EH (cell line): ENCODE measurements at regions not wholly inside any gene's neighbourhood (a gene's known extent, or its start where the extent isn't known, plus 50 kb on each side); places are given as distances from the start of the nearest gene placed in this dataset.
"Not testable (repeated sequence)": the region's sequence is repeated elsewhere in the genome, so short reads cannot be mapped to it uniquely, and the experiment has no call there.

Source experiments
- DNase-seq: peaks from one replicate; pipeline ENCODE4 v3.0.0-alpha.2; 2015; ENCODE audit warnings: low read depth

DNA sequence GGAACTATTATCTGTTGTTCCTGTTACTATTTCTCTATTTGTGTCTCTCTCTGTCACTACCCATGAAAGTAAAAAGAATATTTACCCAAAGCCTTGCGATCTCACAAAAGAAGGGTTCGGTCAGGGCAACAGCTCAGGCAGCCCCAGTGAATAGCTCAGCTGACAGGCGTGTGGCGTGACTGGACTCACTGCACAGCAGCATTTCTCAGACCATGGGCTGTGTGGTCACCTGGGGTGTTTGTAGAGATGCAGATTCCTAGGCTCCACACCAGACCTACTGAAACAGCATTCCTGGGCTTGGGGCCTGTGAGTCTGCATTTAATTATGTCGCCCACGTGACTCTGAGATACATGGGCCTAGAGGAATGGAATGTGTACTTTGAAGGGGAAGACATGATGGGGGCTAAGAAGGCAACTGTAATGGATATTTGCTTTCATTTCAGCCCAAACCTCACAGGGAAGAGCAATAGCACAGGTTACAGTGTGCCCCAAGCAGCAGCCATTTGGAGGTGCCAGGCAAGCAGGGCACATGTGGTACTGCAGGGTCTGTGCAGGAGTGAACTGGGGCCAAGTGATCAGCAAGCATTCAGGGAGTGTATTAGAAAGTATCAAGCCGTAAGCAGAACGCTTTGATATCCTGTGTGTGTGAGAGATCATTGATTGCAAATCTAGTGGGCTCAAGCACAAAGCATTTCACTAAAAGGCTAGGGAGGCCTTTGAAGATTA, 90.4 kb upstream of the RBMS1 start:
- DNase-seq, result peak; percentile 37

DNA sequence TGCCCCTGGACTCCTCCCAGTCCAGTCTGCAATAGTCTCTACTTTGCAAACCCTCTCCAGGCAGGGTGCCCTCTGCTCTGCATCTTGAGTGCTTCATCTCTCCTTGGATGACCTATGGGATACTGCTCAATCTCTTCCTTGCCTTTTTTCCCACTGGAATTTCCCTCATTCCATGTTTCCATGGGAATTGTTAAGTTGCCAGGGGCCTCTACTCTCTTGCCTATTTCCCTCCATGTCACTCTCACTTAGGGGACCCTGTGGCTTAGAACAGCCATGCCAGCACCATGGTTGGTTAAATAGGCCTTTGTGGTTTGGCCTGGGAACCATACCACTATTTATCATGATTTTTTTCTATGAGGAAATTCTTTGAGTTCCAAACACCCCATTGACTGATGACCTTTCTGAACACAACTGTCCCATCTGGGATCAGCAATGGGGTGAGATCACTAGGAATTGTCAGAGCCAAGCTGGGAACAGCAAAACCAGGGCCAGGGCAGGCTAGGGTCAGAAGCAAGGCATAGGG, 91.4 kb upstream of the RBMS1 start:
- DNase-seq, result peak; percentile 98

DNA sequence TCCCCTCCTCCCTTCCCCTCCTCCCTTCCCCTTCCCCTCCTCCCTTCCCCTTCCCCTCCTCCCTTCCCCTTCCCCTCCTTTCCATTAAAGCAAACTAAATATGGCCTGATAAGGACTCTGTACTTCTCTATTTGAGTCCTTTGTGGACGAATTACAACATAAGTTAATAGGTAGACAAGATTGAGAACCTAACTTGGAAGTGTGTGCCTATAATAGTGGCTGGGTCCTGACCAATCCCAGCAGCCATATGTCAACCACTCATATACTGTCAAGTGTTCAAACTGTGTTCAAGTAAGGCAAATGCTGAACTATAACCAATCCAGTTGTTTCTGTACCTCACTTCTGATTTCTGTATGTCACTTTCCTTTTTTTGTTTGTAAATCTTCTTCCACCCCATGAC, 97.1 kb upstream of the RBMS1 start:
- DNase-seq, result no peak

DNA sequence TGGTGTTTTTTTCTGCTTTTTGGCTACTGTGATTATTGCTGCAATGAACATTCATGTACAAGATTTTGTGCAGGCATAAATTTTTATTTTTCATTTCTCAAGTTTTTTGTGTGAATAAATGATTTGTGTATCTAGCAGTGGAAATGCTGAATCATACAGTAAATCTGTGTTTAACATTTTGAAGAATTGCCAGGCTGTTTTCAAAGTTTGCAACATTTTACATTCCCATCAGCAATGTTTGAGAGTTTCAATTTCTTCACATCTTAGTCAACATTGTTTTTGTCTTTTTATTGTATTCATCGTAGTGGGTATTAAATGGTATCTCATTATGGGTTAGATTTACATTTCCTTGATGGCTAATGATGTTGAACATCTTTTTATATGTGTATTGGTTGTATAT, 98.8 kb upstream of the RBMS1 start:
- DNase-seq, result no peak

DNA sequence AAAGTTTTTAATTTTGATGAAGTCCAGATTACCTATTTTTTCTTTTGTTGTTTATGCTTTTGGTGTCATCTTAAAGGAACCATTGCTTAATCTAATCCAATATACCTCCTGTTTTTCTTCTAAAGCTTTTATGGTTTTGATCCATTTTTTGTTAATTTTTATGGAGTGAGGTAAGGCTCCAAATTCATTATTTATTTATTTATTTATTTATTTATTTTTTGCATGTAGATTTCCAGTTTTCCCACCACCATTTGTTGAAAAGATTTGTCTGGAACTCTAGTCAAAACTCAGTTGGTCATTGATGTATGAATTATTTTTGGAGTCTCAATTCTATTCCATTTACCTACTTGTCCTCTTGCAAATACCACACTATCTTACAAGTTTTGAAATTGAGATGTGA, 99.4 kb upstream of the RBMS1 start:
- DNase-seq, result no peak

DNA sequence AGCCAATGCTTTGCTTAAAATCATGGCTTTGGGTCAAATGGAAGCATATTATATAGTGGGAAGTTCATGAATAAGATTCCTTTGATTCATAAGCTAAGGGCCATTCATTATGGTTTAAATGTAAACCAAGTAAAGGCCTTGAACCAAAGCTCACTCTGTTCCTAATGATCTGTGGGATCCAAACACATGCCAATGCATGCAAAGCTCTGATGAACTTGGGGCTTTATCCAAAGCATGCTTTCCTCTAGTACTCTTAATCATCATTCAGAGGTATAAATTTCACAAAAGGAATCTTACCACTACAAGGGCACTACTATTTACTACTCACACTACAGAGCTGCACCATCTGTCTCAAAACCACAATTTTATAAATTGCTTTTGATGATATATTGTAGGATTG, 102.8 kb upstream of the RBMS1 start:
- DNase-seq, result no peak

DNA sequence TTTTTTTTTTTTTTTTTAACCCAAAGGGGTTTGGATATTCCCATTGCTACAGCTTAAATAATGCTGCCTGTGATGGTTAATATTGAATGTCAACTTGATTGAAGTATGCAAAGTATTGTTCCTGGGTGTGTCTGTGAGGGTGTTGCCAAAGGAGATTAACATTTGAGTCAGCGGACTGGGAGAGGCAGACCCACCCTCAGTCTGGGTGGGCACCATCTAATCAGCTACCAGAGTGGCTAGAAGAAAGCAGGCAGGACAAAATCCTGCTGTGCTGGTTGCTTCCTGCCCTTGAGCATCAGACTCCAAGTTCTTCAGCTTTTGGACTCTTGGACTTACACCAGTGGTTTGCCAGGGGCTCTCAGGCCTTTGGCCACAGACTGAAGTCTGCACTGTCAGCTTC, 106.8 kb upstream of the RBMS1 start:
- DNase-seq, result not testable (repeated sequence)

DNA sequence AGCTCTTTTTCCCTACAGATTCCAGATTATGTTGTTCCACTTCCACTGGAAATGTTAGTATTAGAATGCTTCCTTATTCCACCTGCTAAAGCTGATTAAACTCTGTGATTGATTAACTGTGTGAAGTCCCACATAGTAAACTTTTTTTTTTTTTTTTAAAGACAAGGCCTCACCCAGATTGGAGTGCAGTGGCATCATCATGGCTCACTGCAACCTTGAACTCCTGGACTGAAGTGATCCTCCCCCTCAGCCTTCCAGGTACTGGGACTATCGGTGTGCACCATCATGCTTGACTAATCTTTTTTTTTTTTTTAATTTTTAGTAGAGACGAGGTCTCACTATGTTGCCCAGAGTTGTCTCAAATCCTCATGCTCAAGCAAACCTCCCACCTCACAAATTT, 108.5 kb upstream of the RBMS1 start:
- no peak for DNase-seq

DNA sequence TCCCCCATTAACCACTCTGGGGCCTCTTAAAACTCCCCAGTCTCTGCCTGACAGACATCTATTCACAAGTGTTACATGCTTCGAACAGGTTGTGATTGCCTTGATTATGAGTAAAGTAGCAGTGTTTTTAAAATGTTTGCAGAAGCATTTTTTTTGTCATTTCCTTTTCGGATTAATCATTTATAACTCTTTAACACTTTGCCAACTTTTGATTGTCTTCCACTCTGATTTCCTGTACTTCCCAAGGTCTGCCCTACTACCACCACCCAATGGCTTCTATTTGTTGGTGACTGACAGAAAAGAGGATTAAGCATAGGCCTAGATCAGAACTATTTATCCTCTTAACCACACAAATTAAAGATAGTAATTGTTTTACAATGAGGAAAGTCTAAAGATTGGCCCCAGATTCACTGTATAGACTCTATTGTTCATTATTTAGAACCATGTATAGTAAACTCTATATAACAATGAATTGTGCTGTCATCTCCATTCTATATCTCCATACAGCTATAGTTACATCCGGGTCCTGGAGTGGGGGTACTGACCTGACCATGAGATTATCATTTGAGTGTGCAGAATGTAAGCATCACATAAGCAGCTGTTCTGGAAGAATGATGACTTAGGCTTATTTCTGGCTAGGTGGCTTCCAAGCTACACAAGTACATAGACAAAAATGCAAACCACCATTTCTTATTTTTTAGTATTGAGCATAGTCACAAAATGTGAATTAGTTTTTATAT, 110.3 kb upstream of the RBMS1 start:
- no peak for DNase-seq

DNA sequence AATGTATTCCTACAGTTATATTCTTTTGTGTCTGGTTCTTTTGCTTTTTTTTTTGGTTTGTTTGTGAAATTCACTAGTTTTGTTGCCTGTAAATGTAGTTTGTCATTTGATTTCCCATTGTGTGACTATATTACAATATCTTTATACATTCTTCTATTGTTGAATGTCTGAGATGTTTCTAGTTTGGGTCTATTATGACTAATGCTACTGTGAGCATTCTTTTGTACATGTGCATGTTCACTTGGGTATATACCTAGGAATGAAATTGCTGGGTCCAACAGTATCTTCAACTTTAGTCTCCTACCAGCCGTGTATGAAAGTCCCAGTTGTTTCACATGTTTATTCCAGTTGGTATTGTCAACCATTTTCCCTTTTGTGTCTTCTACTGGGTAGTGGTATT, 112.7 kb upstream of the RBMS1 start:
- DNase-seq, result peak; percentile 30

DNA sequence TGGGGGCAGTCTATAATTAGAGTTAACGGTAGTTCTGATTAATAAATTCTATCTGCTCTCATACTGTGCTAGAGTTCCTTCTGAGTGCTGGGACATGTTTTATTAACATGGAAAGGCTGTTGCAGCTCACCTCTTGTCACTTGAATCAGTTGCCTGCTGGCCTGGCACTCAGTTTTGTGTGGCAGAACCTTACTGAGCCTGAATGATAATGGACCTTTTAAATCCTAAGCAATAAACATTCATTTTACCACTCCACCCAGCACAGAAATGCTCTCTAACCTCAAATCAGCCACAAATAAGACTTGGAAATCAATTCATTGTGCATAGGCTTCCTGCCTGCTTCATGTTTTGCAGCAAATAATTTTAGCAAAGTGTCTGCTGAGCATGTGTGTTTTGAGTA, 115.0 kb upstream of the RBMS1 start:
- DNase-seq, result no peak

DNA sequence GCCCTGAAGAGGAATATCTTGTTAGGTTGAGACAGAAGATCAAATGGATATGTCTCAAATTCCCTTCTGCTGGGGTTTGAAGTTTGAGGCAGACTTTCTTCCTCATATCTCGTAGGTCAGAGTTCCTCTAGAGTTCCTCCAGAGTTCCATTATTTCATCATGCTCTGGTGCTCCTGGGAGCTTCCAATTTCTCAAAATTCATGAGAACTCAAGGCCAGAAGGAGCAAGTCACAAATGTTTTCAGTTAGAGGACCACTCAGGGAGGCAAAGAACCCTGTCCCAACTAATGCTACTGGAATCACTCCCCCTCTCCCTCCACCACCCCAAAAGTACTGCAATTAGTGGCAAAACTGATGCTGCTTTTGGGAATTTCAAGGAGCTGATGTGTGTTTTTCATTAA, 115.7 kb upstream of the RBMS1 start:
- DNase-seq, result no peak

DNA sequence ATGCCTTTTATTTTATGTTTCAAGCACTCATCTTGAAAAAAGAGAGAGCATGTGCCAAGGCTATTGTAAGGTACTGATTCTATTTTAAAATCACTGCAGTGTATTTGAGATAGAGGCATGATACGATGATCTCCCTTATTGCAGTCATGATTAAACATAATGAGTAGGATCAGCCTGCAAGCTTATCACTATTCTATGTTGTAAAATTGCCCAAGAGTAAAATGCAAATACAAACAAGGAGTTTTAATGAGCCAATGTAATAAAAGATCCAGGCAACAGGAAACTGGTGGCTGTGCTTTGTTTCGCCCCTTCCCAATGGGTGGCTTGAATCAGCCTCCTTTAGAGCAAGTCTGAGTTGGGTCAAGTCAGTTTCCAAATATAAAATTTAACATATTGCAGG, 116.4 kb upstream of the RBMS1 start:
- no peak for DNase-seq

DNA sequence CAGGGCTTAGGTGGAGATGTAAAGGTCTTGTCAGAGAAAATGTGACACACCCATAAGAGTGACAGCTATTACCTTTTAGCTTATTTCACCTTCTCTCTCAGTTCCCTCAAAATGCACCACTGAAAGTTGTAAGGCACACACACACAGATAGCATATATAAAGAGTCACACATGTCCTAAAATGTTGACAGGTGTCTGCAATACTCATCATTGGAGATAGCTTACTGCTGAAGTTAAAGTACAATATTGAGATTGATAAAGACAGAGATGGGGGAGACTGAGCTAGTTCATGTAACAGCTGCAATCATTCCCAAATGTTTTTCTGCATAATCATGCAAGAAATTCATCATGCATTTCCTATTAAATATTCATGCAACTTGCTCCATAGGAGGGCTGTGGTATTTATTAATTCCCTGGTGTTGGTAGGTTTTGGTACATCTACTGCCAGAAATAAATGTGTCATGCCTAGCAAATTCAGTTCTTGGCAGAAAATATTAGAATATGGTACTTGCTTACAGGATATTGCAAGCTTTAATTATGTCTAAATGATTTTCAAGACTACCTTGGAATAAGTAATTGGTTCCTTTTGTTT, 118.8 kb upstream of the RBMS1 start:
- DNase-seq, result peak; percentile 60

DNA sequence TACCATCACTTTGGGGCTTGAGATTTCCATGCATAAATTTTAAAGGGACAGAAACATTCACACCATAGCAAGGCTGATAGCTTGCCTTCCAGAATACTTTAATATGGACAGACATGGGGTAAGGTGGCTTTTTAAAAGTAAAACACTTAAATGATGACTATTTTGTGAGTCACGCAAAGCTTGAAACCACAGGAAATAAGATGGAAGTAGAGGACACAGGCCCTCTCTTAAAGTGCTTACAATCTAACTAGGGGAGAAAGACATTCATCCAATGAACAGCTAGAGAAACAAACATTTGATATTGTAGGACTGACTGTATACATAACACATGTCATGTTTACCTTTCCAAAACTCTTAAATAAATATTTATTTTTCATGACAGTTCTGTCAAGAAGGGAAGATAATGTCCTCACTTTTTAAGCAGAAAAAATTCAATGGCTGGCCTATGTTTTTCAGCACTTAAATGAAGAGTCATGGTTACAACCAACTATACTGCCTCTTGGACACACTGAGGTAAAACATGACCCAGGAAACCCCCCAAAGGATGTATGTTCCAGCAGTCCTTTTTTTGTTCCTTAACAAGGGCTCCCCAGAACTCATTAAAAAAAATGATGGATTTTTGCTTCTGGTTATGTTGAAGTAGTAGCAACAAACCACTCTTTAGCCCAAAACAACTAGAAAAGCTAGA, 120.0 kb upstream of the RBMS1 start:
- peak; percentile 87 for DNase-seq

DNA sequence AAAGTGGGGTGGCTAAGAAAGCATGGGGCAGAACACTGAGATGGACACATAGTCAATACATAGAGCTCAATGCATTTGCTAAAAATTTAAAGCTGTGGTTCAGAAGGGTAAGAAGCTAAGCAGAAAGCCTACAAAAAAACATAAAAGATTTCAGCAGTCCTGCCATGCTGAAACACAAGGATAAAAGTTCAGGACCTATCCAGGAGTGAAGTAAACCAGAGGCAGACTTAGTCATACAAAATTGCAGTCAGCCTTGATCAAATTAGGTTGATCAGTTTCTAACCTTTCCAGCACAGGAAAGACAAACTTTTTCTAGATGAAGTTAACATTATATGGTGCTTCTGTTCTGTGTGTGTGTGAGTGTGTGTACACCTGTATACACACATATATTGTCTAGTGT, 120.8 kb upstream of the RBMS1 start:
- no peak for DNase-seq

DNA sequence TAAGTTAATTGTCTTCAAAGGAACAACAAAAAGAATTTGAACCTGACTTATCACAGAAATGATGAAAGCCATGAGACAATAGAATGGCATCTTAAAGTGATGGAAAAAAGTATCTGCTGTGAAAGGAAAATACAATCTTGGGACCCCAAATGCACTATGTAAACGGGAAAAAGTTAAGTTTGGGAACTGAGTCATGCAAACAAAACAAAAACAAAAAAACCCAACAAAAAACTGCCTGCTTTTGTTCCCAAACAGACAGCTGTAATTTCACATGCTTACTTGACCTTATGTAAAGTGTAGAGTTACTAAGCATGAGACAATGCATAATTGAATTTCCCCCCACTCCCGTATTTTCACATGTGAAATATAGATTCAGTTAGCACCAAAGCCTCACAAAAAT, 122.1 kb upstream of the RBMS1 start:
- no peak for DNase-seq

DNA sequence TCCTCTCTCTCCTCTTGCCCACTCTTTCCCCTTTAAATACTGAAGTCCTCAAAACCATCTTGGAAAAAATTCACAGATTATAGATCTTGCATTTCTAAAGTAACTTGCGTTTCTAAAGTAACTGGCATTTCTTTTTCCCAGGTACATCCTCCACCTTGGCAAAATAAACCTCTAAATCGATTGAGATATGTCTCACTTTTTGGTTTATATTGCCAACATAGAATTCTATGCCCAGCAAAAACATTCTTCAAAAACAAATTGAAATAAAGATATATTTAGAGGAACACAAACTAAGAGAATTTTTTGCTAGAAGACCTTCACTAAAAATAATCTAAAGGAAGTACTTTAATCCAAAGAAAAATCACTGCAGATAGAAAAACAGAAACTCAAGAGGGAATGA, 122.5 kb upstream of the RBMS1 start:
- DNase-seq, result no peak

DNA sequence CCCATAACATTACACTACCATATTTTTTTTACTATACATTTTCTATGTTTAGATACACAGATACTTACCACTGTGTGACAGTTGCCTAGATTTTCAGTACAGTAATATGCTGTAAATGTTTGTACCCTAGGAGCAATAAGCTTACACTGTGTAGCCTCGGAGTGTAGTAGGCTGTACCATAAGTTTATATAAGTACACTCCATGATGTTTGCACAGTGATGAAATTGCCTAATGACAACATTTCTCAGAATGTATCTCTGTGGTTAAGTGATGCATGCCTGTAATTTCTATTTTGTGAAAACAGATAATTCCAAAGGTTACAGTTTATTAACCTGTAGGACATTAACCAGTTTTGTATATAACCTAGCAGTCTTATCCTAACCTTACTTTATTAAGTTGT, 128.1 kb upstream of the RBMS1 start:
- peak; percentile 14 for DNase-seq

DNA sequence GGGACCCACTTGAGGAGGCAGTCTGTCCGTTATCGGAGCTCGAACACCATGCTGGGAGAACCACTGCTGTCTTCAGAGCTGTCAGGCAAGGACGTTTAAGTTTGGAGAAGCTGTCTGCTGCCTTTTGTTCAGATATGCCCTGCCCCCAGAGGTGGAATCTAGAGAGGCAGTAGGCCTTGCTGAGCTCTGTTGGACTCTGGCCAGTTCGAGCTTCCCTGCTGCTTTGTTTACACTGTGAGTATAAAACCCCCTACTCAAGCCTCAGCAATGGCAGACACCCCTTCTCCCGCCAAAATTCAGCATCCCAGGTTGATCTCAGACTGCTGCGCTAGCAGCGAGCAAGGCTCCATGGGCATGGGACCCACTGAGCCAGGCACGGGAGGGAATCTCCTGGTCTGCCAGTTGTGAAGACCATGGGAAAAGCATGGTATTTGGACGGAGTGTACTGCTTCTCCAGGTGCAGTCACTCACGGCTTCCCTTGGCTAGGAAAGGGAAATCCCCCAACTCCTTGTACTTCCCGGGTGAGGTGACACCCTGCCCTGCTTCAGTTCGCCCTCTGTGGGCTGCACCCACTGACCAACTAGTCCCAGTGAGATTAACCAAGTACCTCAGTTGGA, 134.5 kb upstream of the RBMS1 start:
- not testable (repeated sequence) for DNase-seq

DNA sequence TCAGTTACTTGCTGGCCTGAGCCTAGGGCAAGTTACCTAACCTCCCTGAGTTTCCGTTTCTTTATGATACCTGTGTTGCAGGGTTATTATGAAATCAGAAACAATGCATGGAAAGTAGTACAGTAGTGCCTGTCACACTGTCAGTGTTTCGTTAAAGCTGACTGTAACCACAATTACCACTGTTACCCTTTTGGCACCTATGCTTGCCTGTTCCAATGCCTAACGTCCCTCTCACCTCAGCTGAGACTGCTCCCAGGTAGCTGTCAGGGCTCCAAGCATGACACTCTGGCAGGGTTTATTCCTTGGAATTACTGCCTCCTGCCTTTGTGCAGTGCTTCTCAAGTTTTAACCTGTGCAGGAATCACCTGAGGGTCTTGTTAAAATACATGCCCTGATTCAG, 135.2 kb upstream of the RBMS1 start:
- no peak for DNase-seq
